ENCODE measurements at regions not wholly inside any gene's neighbourhood (a gene's known extent, or its start where the extent isn't known, plus 50 kb on each side); places are given as distances from the start of the nearest gene placed in this dataset.

- TF ChIP-seq CTCF (IDR thresholded peaks at IDR 0.05; ENCODE audit: insufficient read depth, low read length, severe bottlenecking) = no peak
- DNase-seq (ENCODE audit: low read depth) (no peak), FAIRE-seq (no peak)
- Histone ChIP-seq H3K27me3 (ENCODE audit: control insufficient read depth, insufficient read depth, low read length) (no peaks in the 10 kb centered on the region), H3K36me3 (ENCODE audit: control insufficient read depth, insufficient read depth, low read length) (no peaks in the 10 kb centered on the region), H3K4me3 (ENCODE audit: low read depth, low read length) (no peak overlapping the region)
Observed at GRCh38 chr15:37219211-37219701, 118.9 kb upstream of the MEIS2 start.

- H3K4me3 ChIP-seq (ENCODE audit: low read depth, low read length) = no peak overlapping the region
- no peak for TF ChIP-seq CTCF (IDR thresholded peaks at IDR 0.05; ENCODE audit: insufficient read depth, low read length, severe bottlenecking)
- DNase-seq (ENCODE audit: low read depth) (no peak), FAIRE-seq (no peak)
- H3K36me3 ChIP-seq (ENCODE audit: control insufficient read depth, insufficient read depth, low read length) = no peaks in the 10 kb centered on the region
- no peaks in the 10 kb centered on the region for H3K27me3 ChIP-seq (ENCODE audit: control insufficient read depth, insufficient read depth, low read length)
Observed at GRCh38 chr15:37220949-37221670, 120.8 kb upstream of the MEIS2 start.

- TF ChIP-seq CTCF (IDR thresholded peaks at IDR 0.05; ENCODE audit: insufficient read depth, low read length, severe bottlenecking) = no peak
- FAIRE-seq (no peak), DNase-seq (ENCODE audit: low read depth) (no peak)
- H3K4me3 ChIP-seq (ENCODE audit: low read depth, low read length) = no peak overlapping the region
- H3K27me3 ChIP-seq (ENCODE audit: control insufficient read depth, insufficient read depth, low read length) = no peaks in the 10 kb centered on the region
- H3K36me3 ChIP-seq (ENCODE audit: control insufficient read depth, insufficient read depth, low read length) = no peaks in the 10 kb centered on the region
Observed at GRCh38 chr15:37221671-37222145, 121.4 kb upstream of the MEIS2 start.

GRCh38 chr15:37223089-37223488 is 122.7 kb upstream of the MEIS2 start:
- DNase-seq (ENCODE audit: low read depth) = no peak
- no peak for TF ChIP-seq CTCF (IDR thresholded peaks at IDR 0.05; ENCODE audit: insufficient read depth, low read length, severe bottlenecking)
- Histone ChIP-seq H3K27me3 (ENCODE audit: control insufficient read depth, insufficient read depth, low read length) (no peaks in the 10 kb centered on the region), H3K4me3 (ENCODE audit: low read depth, low read length) (no peak overlapping the region), H3K36me3 (ENCODE audit: control insufficient read depth, insufficient read depth, low read length) (no peaks in the 10 kb centered on the region)
- no peak for FAIRE-seq

GRCh38 chr15:37229855-37230619 is 129.7 kb upstream of the MEIS2 start:
- DNase-seq (ENCODE audit: low read depth) = no peak
- no peak for FAIRE-seq

More at GRCh38 chr15:37229855-37230619, 129.7 kb upstream of the MEIS2 start:
- Histone ChIP-seq H3K36me3 (ENCODE audit: control insufficient read depth, insufficient read depth, low read length) (no peaks in the 10 kb centered on the region), H3K4me3 (ENCODE audit: low read depth, low read length) (no peak overlapping the region), H3K27me3 (ENCODE audit: control insufficient read depth, insufficient read depth, low read length) (no peaks in the 10 kb centered on the region)
- TF ChIP-seq CTCF (IDR thresholded peaks at IDR 0.05; ENCODE audit: insufficient read depth, low read length, severe bottlenecking) = no peak
